H1 (cell line): ENCODE measurements at regions not wholly inside any gene's neighbourhood (a gene's known extent, or its start where the extent isn't known, plus 50 kb on each side); places are given as distances from the start of the nearest gene placed in this dataset.

Experiments
- ASH2L ChIP-seq: fragments of 200-600, 300-600 bp; sonication (generic); IDR thresholded peaks from one replicate; pipeline ENCODE4 v1.7.1; 2017; ENCODE audit warnings: low read length
- BCL11A ChIP-seq, 2 experiments: IDR thresholded peaks; one replicate each; pipeline ENCODE4 v1.6.1; 2011; ENCODE audit warnings: low read depth in 2 of 2, low read length in 2 of 2, mild to moderate bottlenecking in 2 of 2
- CBX5 ChIP-seq: fragments of 300-800, 300-1000 bp; sonication (generic); IDR thresholded peaks from 2 replicates; pipeline ENCODE4 v1.7.1; 2016; ENCODE audit warnings: antibody characterized with exemption, low read length, low read depth
- KDM1A ChIP-seq: fragments of 200-600, 300-600 bp; sonication (generic); IDR thresholded peaks from 2 replicates; pipeline ENCODE4 v1.7.1; 2016; ENCODE audit warnings: mild to moderate bottlenecking, low read length, borderline replicate concordance
- SIX5 ChIP-seq: IDR thresholded peaks from 2 replicates; pipeline ENCODE4 v1.6.1; 2011; ENCODE audit warnings: mild to moderate bottlenecking, low read depth, low read length
- TCF12 ChIP-seq: IDR thresholded peaks from 2 replicates; pipeline ENCODE4 v1.6.1; 2011; ENCODE audit warnings: low read depth, mild to moderate bottlenecking, low read length
- TF ChIP-seq, protein P1 (sequence below), 3 experiments: IDR thresholded peaks; 1 replicate in 2 of 3; 2 replicates in 1 of 3; pipeline versions ENCODE4 v1.5.1 to v1.6.1; 2011; ENCODE audit warnings: low read length in 3 of 3, mild to moderate bottlenecking in 3 of 3, inconsistent platforms in 2 of 3, low read depth in 1 of 3, moderate library complexity in 1 of 3; ENCODE audit not compliant: insufficient read depth in 1 of 3; ENCODE audit errors: control extremely low read depth in 1 of 3

DNA sequence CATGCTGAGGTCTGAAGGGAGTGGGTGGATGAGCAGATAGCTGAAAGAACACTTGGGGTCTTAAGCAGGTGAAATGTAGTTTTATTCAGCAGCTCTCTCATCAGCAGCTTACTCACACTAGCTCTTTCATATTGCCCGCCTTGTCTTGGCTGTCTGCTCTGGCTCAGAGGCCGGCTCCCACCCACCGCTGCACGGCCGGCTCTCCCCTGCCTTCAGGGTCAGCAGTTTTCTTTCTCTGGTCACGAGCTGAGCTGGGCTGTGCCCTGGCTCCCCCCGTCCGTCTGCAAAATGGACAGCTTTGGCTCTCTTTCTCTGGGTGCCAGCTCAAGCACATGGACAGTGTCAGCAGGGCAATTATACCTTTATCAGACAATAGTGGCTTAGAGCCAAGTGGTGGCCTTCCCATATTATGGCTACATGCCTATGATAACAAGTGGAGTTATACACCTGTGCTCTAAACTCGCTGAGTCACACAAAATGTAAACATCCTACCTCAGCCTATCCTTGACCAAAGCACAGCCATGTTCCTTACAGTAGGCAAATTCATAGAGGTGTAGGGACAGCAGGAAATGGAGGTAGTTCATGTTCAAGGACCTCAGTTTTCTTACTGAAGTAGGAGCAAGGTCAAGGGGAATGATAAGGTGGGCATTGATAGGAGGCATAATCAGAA, 224.8 kb downstream of the SOCS6 start (continued):
- TF ChIP-seq, protein P1, sequence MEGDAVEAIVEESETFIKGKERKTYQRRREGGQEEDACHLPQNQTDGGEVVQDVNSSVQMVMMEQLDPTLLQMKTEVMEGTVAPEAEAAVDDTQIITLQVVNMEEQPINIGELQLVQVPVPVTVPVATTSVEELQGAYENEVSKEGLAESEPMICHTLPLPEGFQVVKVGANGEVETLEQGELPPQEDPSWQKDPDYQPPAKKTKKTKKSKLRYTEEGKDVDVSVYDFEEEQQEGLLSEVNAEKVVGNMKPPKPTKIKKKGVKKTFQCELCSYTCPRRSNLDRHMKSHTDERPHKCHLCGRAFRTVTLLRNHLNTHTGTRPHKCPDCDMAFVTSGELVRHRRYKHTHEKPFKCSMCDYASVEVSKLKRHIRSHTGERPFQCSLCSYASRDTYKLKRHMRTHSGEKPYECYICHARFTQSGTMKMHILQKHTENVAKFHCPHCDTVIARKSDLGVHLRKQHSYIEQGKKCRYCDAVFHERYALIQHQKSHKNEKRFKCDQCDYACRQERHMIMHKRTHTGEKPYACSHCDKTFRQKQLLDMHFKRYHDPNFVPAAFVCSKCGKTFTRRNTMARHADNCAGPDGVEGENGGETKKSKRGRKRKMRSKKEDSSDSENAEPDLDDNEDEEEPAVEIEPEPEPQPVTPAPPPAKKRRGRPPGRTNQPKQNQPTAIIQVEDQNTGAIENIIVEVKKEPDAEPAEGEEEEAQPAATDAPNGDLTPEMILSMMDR (IDR thresholded peaks at IDR 0.05; ENCODE audit: control extremely low read depth in 1 of 3, insufficient read depth in 1 of 3, low read depth in 1 of 3, low read length in 3 of 3) = no peak
- no peak for TF ChIP-seq BCL11A (IDR thresholded peaks at IDR 0.05; ENCODE audit: low read depth in 2 of 2, low read length in 2 of 2)
- no peak for TF ChIP-seq KDM1A
- no peak for TF ChIP-seq ASH2L
- no peak for TF ChIP-seq TCF12
- TF ChIP-seq SIX5 = no peak
- no peak for TF ChIP-seq CBX5
